HG03095 (cell line): ENCODE measurements at regions not wholly inside any gene's neighbourhood (a gene's known extent, or its start where the extent isn't known, plus 50 kb on each side); places are given as distances from the start of the nearest gene placed in this dataset.
"Not testable (repeated sequence)": the region's sequence is repeated elsewhere in the genome, so short reads cannot be mapped to it uniquely, and the experiment has no call there.

Experiments
- ATAC-seq: cut with Tn5 transposase; IDR thresholded peaks from one replicate; pipeline ENCODE4 v1.9.1; 2021; ENCODE audit warnings: moderate library complexity; ENCODE audit not compliant: unreplicated experiment

GRCh38 chr13:18248533-18249240 lies 932.9 kb downstream of the TUBA3C start:
- ATAC-seq = not testable (repeated sequence)

- not testable (repeated sequence) for ATAC-seq
Observed at GRCh38 chr13:18240086-18240485, 941.5 kb downstream of the TUBA3C start.

- ATAC-seq = not testable (repeated sequence)
Observed at GRCh38 chr13:18238586-18238985, 943.0 kb downstream of the TUBA3C start.

- no peak for ATAC-seq
Observed at GRCh38 chr13:18236528-18236815, 945.2 kb downstream of the TUBA3C start.

GRCh38 chr13:18235756-18236527 lies 945.7 kb downstream of the TUBA3C start:
- ATAC-seq = no peak

GRCh38 chr13:18235172-18235571 lies 946.5 kb downstream of the TUBA3C start:
- ATAC-seq = no peak

GRCh38 chr13:18234451-18234850 lies 947.2 kb downstream of the TUBA3C start:
- not testable (repeated sequence) for ATAC-seq

GRCh38 chr13:18233783-18234299 lies 947.8 kb downstream of the TUBA3C start:
- no peak for ATAC-seq

- ATAC-seq = no peak
Observed at GRCh38 chr13:18232994-18233782, 948.4 kb downstream of the TUBA3C start.

- no peak for ATAC-seq
Observed at GRCh38 chr13:18232298-18232993, 949.2 kb downstream of the TUBA3C start.

GRCh38 chr13:18224411-18224810 lies 957.2 kb downstream of the TUBA3C start:
- ATAC-seq = not testable (repeated sequence)

GRCh38 chr13:18214689-18215088 lies 966.9 kb downstream of the TUBA3C start:
- ATAC-seq = not testable (repeated sequence)

GRCh38 chr13:18213511-18213910 lies 968.1 kb downstream of the TUBA3C start:
- ATAC-seq = not testable (repeated sequence)

- ATAC-seq = no peak
Observed at GRCh38 chr13:18212873-18213272, 968.8 kb downstream of the TUBA3C start.

- peak; percentile 82 for ATAC-seq
Observed at GRCh38 chr13:18211752-18212560, 969.7 kb downstream of the TUBA3C start.

GRCh38 chr13:18204614-18205178 lies 976.9 kb downstream of the TUBA3C start:
- not testable (repeated sequence) for ATAC-seq

- ATAC-seq = not testable (repeated sequence)
Observed at GRCh38 chr13:18195365-18195678, 986.3 kb downstream of the TUBA3C start.

GRCh38 chr13:18194631-18195364 lies 986.8 kb downstream of the TUBA3C start:
- ATAC-seq = not testable (repeated sequence)

GRCh38 chr13:18194104-18194503 lies 987.5 kb downstream of the TUBA3C start:
- not testable (repeated sequence) for ATAC-seq
